ENCODE measurements at regions not wholly inside any gene's neighbourhood (a gene's known extent, or its start where the extent isn't known, plus 50 kb on each side); places are given as distances from the start of the nearest gene placed in this dataset.
"Not testable (repeated sequence)": the region's sequence is repeated elsewhere in the genome, so short reads cannot be mapped to it uniquely, and the experiment has no call there.

- H3K4me3 ChIP-seq; H3K4me2 ChIP-seq (ENCODE audit: insufficient read depth, low read length); CTCF ChIA-PET (ENCODE audit: low intra/inter-chr PET ratio); FAIRE-seq; ATAC-seq; H3K9ac ChIP-seq (ENCODE audit: insufficient read depth in 1 of 2, low read depth in 2 of 2, low read length in 2 of 2); H4K20me1 ChIP-seq (replicated peaks; ENCODE audit: control insufficient read depth, insufficient read depth, low read length); H3K9me1 ChIP-seq (ENCODE audit: control insufficient read depth, insufficient read depth, low read length); H3K4me1 ChIP-seq (replicated peaks in 1 of 2; ENCODE audit: control insufficient read depth in 2 of 2, insufficient read depth in 2 of 2, low read length in 2 of 2); H3K9me3 ChIP-seq (replicated peaks; ENCODE audit: control insufficient read depth, insufficient read depth, low read depth, low read length); BruUV-seq (replicated peaks); intact Hi-C loops (cut with micrococcal nuclease); H3K27ac ChIP-seq (ENCODE audit: extremely low read depth, low read depth, low read length); H3K27me3 ChIP-seq (ENCODE audit: control insufficient read depth in 2 of 2, insufficient read depth in 2 of 2, low read length in 2 of 2); H3K79me2 ChIP-seq (ENCODE audit: control insufficient read depth, insufficient read depth, low read length); POLR2A ChIA-PET; DNase-seq (ENCODE audit: extremely low read depth in 1 of 4, low spot score in 3 of 4); H2AFZ ChIP-seq (ENCODE audit: low read depth, low read length); H3K36me3 ChIP-seq (ENCODE audit: control insufficient read depth, insufficient read depth, low read length): not testable (repeated sequence)
- TF ChIP-seq NRF1 (conservative IDR thresholded peaks at IDR 0.05 in 1 of 2, IDR thresholded peaks at IDR 0.05 in 1 of 2): peak; percentile 82 to 84
- in situ Hi-C loops (cut with MboI): loop anchor here (25.0 kb wide), 1 partner anchor 770 kb away; no protein-coding TSS in a partner anchor
- WGBS (ENCODE audit: insufficient coverage, low coverage, missing lambda C conversion rate): 40% methylated on average over 13 of the region's 38 CpGs
Measured at GRCh38 chr21:9816734-9817334, 704.5 kb upstream of the TPTE start.

GRCh38 chr21:9817841-9818441, 703.4 kb upstream of the TPTE start:
- H4K20me1 ChIP-seq (replicated peaks; ENCODE audit: control insufficient read depth, insufficient read depth, low read length); H3K4me3 ChIP-seq; DNase-seq (ENCODE audit: extremely low read depth in 1 of 4, low spot score in 3 of 4); POLR2A ChIA-PET; H3K9me3 ChIP-seq (replicated peaks; ENCODE audit: control insufficient read depth, insufficient read depth, low read depth, low read length); H3K9me1 ChIP-seq (ENCODE audit: control insufficient read depth, insufficient read depth, low read length); FAIRE-seq; BruUV-seq (replicated peaks); CTCF ChIA-PET (ENCODE audit: low intra/inter-chr PET ratio); H3K27ac ChIP-seq (ENCODE audit: extremely low read depth, low read depth, low read length); H3K4me1 ChIP-seq (replicated peaks in 1 of 2; ENCODE audit: control insufficient read depth in 2 of 2, insufficient read depth in 2 of 2, low read length in 2 of 2); H3K4me2 ChIP-seq (ENCODE audit: insufficient read depth, low read length); H3K79me2 ChIP-seq (ENCODE audit: control insufficient read depth, insufficient read depth, low read length); H3K27me3 ChIP-seq (ENCODE audit: control insufficient read depth in 2 of 2, insufficient read depth in 2 of 2, low read length in 2 of 2); ATAC-seq; H3K36me3 ChIP-seq (ENCODE audit: control insufficient read depth, insufficient read depth, low read length); intact Hi-C loops (cut with micrococcal nuclease); H3K9ac ChIP-seq (ENCODE audit: insufficient read depth in 1 of 2, low read depth in 2 of 2, low read length in 2 of 2); H2AFZ ChIP-seq (ENCODE audit: low read depth, low read length); TF ChIP-seq ATF3 (CRISPR knock-in tag; conservative IDR thresholded peaks at IDR 0.05): not testable (repeated sequence)
- TF ChIP-seq ATF3 (IDR thresholded peaks at IDR 0.05): 0 out of 2 replicates have a peak, but pooled peaks have one; percentile 16
- peak; percentile 67 to 73 for TF ChIP-seq NRF1 (conservative IDR thresholded peaks at IDR 0.05 in 1 of 2, IDR thresholded peaks at IDR 0.05 in 1 of 2)
- in situ Hi-C loops (cut with MboI): loop anchor here (25.0 kb wide), 1 partner anchor 769 kb away; no protein-coding TSS in a partner anchor
- no CpG with 5 or more reads among the region's 43 CpGs for WGBS (ENCODE audit: insufficient coverage, low coverage, missing lambda C conversion rate)
